ENCODE measurements at regions not wholly inside any gene's neighbourhood (a gene's known extent, or its start where the extent isn't known, plus 50 kb on each side); places are given as distances from the start of the nearest gene placed in this dataset.
"Not testable (repeated sequence)": the region's sequence is repeated elsewhere in the genome, so short reads cannot be mapped to it uniquely, and the experiment has no call there.

DNA sequence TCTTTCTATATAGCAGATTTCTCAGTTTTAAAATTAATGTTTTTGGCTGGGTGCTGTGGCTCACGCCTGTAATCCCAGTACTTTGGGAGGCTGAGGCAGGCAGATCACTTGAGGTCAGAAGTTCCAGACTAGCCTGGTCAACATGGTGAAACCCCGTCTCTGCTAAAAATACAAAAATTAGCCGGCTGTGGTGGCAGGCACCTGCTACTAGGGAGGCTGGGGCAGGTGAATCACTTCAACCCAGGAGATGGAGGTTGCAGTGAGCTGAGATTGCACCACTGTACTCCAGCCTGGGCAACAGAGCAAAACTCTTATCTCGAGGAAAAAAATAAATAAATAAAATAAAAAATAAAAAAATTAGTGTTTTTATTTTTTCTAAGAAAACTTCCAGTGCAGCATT lies 127.5 kb upstream of the CACNA2D1 start:
- not testable (repeated sequence) for TF ChIP-seq CTCF (conservative IDR thresholded peaks at IDR 0.05; ENCODE audit: low read depth, low read length); RAD21 (IDR thresholded peaks at IDR 0.05; ENCODE audit: low read length); MAFK (IDR thresholded peaks at IDR 0.05; ENCODE audit: low read depth, low read length); POLR2A (IDR thresholded peaks at IDR 0.05; ENCODE audit: low read depth, low read length); RFX5 (IDR thresholded peaks at IDR 0.05; ENCODE audit: low read depth, low read length); CHD1 (IDR thresholded peaks at IDR 0.05; ENCODE audit: low read depth, low read length)
